C4-2B (cell line): ENCODE measurements at regions not wholly inside any gene's neighbourhood (a gene's known extent, or its start where the extent isn't known, plus 50 kb on each side); places are given as distances from the start of the nearest gene placed in this dataset.

ENCODE experiments used
- ZFX ChIP-seq: fragments of 450-650 bp; IDR thresholded peaks from 2 replicates; pipeline ENCODE4 v1.6.1; 2017
- TF ChIP-seq, protein P1 (sequence below): fragments of 450-650 bp; conservative IDR thresholded peaks from 2 replicates; pipeline ENCODE4 v1.5.1; 2017; ENCODE audit warnings: mild to moderate bottlenecking

DNA sequence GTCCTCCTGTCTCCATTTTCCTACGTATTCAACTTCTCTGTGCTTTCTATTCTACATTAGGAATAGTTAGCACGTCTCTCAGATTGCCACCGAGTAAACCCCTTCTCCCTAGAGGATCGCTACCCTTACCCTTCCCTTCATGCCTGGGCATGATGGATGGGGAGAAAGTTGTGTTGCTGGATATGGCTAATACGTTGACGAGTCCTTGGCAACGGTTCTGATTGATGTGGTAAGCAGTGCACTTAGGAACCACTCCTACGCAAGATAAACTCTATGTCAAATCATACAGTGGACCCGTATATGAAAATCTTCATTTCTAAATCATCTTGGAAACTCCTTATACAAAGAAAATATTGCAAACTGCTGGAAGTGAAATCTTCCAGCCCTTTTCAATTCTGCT is 224.5 kb downstream of the EFNB2 start:
- TF ChIP-seq, protein P1, sequence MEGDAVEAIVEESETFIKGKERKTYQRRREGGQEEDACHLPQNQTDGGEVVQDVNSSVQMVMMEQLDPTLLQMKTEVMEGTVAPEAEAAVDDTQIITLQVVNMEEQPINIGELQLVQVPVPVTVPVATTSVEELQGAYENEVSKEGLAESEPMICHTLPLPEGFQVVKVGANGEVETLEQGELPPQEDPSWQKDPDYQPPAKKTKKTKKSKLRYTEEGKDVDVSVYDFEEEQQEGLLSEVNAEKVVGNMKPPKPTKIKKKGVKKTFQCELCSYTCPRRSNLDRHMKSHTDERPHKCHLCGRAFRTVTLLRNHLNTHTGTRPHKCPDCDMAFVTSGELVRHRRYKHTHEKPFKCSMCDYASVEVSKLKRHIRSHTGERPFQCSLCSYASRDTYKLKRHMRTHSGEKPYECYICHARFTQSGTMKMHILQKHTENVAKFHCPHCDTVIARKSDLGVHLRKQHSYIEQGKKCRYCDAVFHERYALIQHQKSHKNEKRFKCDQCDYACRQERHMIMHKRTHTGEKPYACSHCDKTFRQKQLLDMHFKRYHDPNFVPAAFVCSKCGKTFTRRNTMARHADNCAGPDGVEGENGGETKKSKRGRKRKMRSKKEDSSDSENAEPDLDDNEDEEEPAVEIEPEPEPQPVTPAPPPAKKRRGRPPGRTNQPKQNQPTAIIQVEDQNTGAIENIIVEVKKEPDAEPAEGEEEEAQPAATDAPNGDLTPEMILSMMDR: no peak
- TF ChIP-seq ZFX: no peak
